ENCODE measurements at regions not wholly inside any gene's neighbourhood (a gene's known extent, or its start where the extent isn't known, plus 50 kb on each side); places are given as distances from the start of the nearest gene placed in this dataset.
"Not testable (repeated sequence)": the region's sequence is repeated elsewhere in the genome, so short reads cannot be mapped to it uniquely, and the experiment has no call there.

- not testable (repeated sequence) for FAIRE-seq
Observed at GRCh38 chr2:234553223-234553622, 56.3 kb upstream of the ARL4C start.

GRCh38 chr2:234550511-234551107 is 53.7 kb upstream of the ARL4C start:
- no peak for FAIRE-seq

GRCh38 chr2:234550056-234550455 is 53.2 kb upstream of the ARL4C start:
- no peak for FAIRE-seq

GRCh38 chr2:234548695-234549420 is 52.0 kb upstream of the ARL4C start:
- no peak for FAIRE-seq

GRCh38 chr2:234546770-234547169 is 49.9 kb upstream of the ARL4C start:
- FAIRE-seq: no peak

All from G401.6 (cell line).